ENCODE measurements at regions not wholly inside any gene's neighbourhood (a gene's known extent, or its start where the extent isn't known, plus 50 kb on each side); places are given as distances from the start of the nearest gene placed in this dataset.

- RAD21 ChIA-PET (ENCODE audit: unreplicated experiment), result no interaction called here
- ATAC-seq (no peak), DNase-seq (ENCODE audit: low read depth, low spot score) (no peak), FAIRE-seq (no peak)
- no peak for TF ChIP-seq MYB (IDR thresholded peaks at IDR 0.05; ENCODE audit: borderline replicate concordance, low read depth, low read length)
- TF ChIP-seq, protein P1, sequence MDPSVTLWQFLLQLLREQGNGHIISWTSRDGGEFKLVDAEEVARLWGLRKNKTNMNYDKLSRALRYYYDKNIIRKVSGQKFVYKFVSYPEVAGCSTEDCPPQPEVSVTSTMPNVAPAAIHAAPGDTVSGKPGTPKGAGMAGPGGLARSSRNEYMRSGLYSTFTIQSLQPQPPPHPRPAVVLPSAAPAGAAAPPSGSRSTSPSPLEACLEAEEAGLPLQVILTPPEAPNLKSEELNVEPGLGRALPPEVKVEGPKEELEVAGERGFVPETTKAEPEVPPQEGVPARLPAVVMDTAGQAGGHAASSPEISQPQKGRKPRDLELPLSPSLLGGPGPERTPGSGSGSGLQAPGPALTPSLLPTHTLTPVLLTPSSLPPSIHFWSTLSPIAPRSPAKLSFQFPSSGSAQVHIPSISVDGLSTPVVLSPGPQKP (IDR thresholded peaks at IDR 0.05; ENCODE audit: low read depth, low read length), result no peak
- no peak for TF ChIP-seq TCF7 (IDR thresholded peaks at IDR 0.05; ENCODE audit: borderline replicate concordance)
- no peak for TF ChIP-seq BRCA1 (IDR thresholded peaks at IDR 0.05; ENCODE audit: low read depth, low read length)
- no peak for TF ChIP-seq HDGF (IDR thresholded peaks at IDR 0.05)
- H4K20me1 ChIP-seq (ENCODE audit: control insufficient read depth, insufficient read depth), result no peaks in the 10 kb centered on the region
- no peak overlapping the region for H3K4me3 ChIP-seq
- H3K9me3 ChIP-seq (replicated peaks; ENCODE audit: control insufficient read depth, insufficient read depth, low read length), result no peaks in the 10 kb centered on the region
- H3K4me2 ChIP-seq (ENCODE audit: control insufficient read depth, insufficient read depth), result no peak overlapping the region
- in situ Hi-C loops (cut with MboI) (no loop called here), intact Hi-C loops (cut with micrococcal nuclease; ENCODE audit: unreplicated experiment) (no loop called here)
- no peaks in the 10 kb centered on the region for H3K27me3 ChIP-seq (replicated peaks in 1 of 2; ENCODE audit: control insufficient read depth in 2 of 2, insufficient read depth in 2 of 2, low read length in 1 of 2)
- no peak overlapping the region for H3K9ac ChIP-seq (ENCODE audit: control insufficient read depth, insufficient read depth, low read length)
- no peaks in the 10 kb centered on the region for H3K4me1 ChIP-seq (ENCODE audit: control insufficient read depth, insufficient read depth, low read length)
- BruUV-seq (replicated peaks), result no TSS peak
- H3K36me3 ChIP-seq (ENCODE audit: control insufficient read depth in 2 of 2, insufficient read depth in 2 of 2, low read length in 1 of 2), result no peaks in the 10 kb centered on the region
- no peak overlapping the region for H2AFZ ChIP-seq (ENCODE audit: control insufficient read depth, low read depth, low read length)
- H3K79me2 ChIP-seq (ENCODE audit: control insufficient read depth, insufficient read depth, low read length), result no peaks in the 10 kb centered on the region
- POLR2A ChIA-PET, result no interaction called here
- no peak overlapping the region for H3K27ac ChIP-seq (ENCODE audit: control insufficient read depth, insufficient read depth)
- CTCF ChIA-PET, result interaction anchor here (1.2 kb wide), 1 partner anchor 275 kb away, joined by 3 read pairs; no protein-coding TSS in a partner anchor
- WGBS (ENCODE audit: insufficient coverage, insufficient replicate concordance, low lambda C conversion rate, missing lambda C conversion rate), result 24% methylated on average over 3 of the region's 3 CpGs
- SMC1A ChIA-PET (ENCODE audit: uncharacterized antibody, unreplicated experiment), result no interaction called here
These were observed 282.5 kb downstream of the INHBA start for GRCh38 chr7:41420421-41420820.

GRCh38 chr7:41418337-41418736, 284.6 kb downstream of the INHBA start:
- H3K4me2 ChIP-seq (ENCODE audit: control insufficient read depth, insufficient read depth), result no peak overlapping the region
- no peaks in the 10 kb centered on the region for H3K79me2 ChIP-seq (ENCODE audit: control insufficient read depth, insufficient read depth, low read length)
- H4K20me1 ChIP-seq (ENCODE audit: control insufficient read depth, insufficient read depth), result no peaks in the 10 kb centered on the region
- RAD21 ChIA-PET (ENCODE audit: unreplicated experiment), result no interaction called here
- no peak for ATAC-seq
- CTCF ChIA-PET, result interaction anchor here (1.0 kb wide), 1 partner anchor 19 kb away, joined by 3 read pairs; no protein-coding TSS in a partner anchor
- POLR2A ChIA-PET, result no interaction called here
- H3K9me3 ChIP-seq (replicated peaks; ENCODE audit: control insufficient read depth, insufficient read depth, low read length), result no peaks in the 10 kb centered on the region
- in situ Hi-C loops (cut with MboI), result no loop called here
- TF ChIP-seq PAX8 (IDR thresholded peaks at IDR 0.05), result no peak
- no peak overlapping the region for H2AFZ ChIP-seq (ENCODE audit: control insufficient read depth, low read depth, low read length)
- BruUV-seq (replicated peaks), result no TSS peak
- H3K9ac ChIP-seq (ENCODE audit: control insufficient read depth, insufficient read depth, low read length), result no peak overlapping the region
- H3K4me3 ChIP-seq, result no peak overlapping the region
- H3K27me3 ChIP-seq (replicated peaks in 1 of 2; ENCODE audit: control insufficient read depth in 2 of 2, insufficient read depth in 2 of 2, low read length in 1 of 2), result no peaks in the 10 kb centered on the region
- no peaks in the 10 kb centered on the region for H3K36me3 ChIP-seq (ENCODE audit: control insufficient read depth in 2 of 2, insufficient read depth in 2 of 2, low read length in 1 of 2)
- intact Hi-C loops (cut with micrococcal nuclease; ENCODE audit: unreplicated experiment), result loop anchor here (10.0 kb wide), 1 partner anchor 276 kb away; no protein-coding TSS in a partner anchor
- no peak for DNase-seq (ENCODE audit: low read depth, low spot score)
- SMC1A ChIA-PET (ENCODE audit: uncharacterized antibody, unreplicated experiment), result no interaction called here
- H3K27ac ChIP-seq (ENCODE audit: control insufficient read depth, insufficient read depth), result no peak overlapping the region
- WGBS (ENCODE audit: insufficient coverage, insufficient replicate concordance, low lambda C conversion rate, missing lambda C conversion rate), result 9% methylated on average over 3 of the region's 3 CpGs
- no peaks in the 10 kb centered on the region for H3K4me1 ChIP-seq (ENCODE audit: control insufficient read depth, insufficient read depth, low read length)
- no peak for FAIRE-seq

Measured in GM12878 (cell line).